GM11168 (cell line): ENCODE measurements at regions not wholly inside any gene's neighbourhood (a gene's known extent, or its start where the extent isn't known, plus 50 kb on each side); places are given as distances from the start of the nearest gene placed in this dataset.
"Not testable (repeated sequence)": the region's sequence is repeated elsewhere in the genome, so short reads cannot be mapped to it uniquely, and the experiment has no call there.

Experiments
- in situ Hi-C: fragments of 300-500 bp; cut with MboI; formaldehyde crosslinking; loops from one replicate; pipeline ENCODE4 v1.12.0; 2022; ENCODE audit warnings: low sequenced_read_pairs; ENCODE audit not compliant: unreplicated experiment

- in situ Hi-C loops = no loop called here
These were observed 553.9 kb downstream of the RFC3 start for GRCh38 chr13:34371645-34372395.

- in situ Hi-C loops = no loop called here
These were observed 554.6 kb downstream of the RFC3 start for GRCh38 chr13:34372581-34372980.

- in situ Hi-C loops = no loop called here
These were observed 558.5 kb downstream of the RFC3 start for GRCh38 chr13:34376483-34376882.

- in situ Hi-C loops = no loop called here
These were observed 560.8 kb upstream of the NBEA start for GRCh38 chr13:34381228-34381627.

- in situ Hi-C loops = no loop called here
These were observed 558.3 kb upstream of the NBEA start for GRCh38 chr13:34383728-34384127.

GRCh38 chr13:34386229-34386628 is 555.8 kb upstream of the NBEA start:
- in situ Hi-C loops = not testable (repeated sequence)

- in situ Hi-C loops = no loop called here
These were observed 551.0 kb upstream of the NBEA start for GRCh38 chr13:34391076-34391475.

GRCh38 chr13:34401696-34402095 is 540.4 kb upstream of the NBEA start:
- in situ Hi-C loops = no loop called here

- in situ Hi-C loops = no loop called here
These were observed 536.5 kb upstream of the NBEA start for GRCh38 chr13:34405410-34406181.

- in situ Hi-C loops = no loop called here
These were observed 533.4 kb upstream of the NBEA start for GRCh38 chr13:34408640-34409039.

- in situ Hi-C loops = no loop called here
These were observed 532.4 kb upstream of the NBEA start for GRCh38 chr13:34409496-34410182.

GRCh38 chr13:34410678-34411077 is 531.4 kb upstream of the NBEA start:
- in situ Hi-C loops = no loop called here

- in situ Hi-C loops = no loop called here
These were observed 530.9 kb upstream of the NBEA start for GRCh38 chr13:34411177-34411576.

- in situ Hi-C loops = no loop called here
These were observed 530.2 kb upstream of the NBEA start for GRCh38 chr13:34411894-34412293.

- in situ Hi-C loops = no loop called here
These were observed 529.8 kb upstream of the NBEA start for GRCh38 chr13:34412295-34412694.

GRCh38 chr13:34412817-34413375 is 529.2 kb upstream of the NBEA start:
- in situ Hi-C loops = no loop called here

GRCh38 chr13:34413538-34414210 is 528.4 kb upstream of the NBEA start:
- in situ Hi-C loops = no loop called here

- in situ Hi-C loops = no loop called here
These were observed 527.5 kb upstream of the NBEA start for GRCh38 chr13:34414616-34415015.

GRCh38 chr13:34416971-34417380 is 525.1 kb upstream of the NBEA start:
- in situ Hi-C loops = no loop called here

GRCh38 chr13:34417896-34418295 is 524.2 kb upstream of the NBEA start:
- in situ Hi-C loops = no loop called here
